ENCODE measurements at regions not wholly inside any gene's neighbourhood (a gene's known extent, or its start where the extent isn't known, plus 50 kb on each side); places are given as distances from the start of the nearest gene placed in this dataset.

DNA sequence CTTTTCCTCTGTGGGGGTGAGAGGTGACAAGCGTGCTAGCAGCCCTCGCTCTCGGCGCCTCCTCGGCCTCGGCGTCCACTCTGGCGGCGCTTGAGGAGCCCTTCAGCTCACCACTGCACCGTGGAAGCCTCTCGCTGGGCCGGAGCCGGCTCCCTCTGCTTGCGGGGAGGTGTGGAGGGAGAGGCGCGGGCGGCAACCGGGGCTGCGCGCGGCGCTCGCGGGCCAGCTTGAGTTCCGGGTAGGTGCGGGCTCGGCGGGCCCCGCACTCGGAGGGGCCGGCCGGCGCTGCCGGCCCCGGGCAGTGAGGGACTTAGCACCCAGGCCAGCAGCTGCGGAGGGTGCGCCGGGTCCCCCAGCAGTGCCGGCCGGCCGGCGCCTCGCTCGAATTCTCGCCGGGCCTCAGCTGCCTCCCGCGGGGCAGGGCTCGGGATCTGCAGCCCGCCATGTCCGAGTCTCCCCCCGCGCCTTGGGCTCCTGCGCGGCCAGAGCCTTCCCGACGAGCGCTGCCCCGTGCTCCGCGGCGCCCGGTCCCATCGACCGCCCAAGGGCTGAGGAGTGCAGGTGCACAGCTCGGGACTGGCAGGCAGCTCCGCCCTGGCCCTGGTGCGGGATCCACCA is 352.8 kb upstream of the PODXL start:
- H3K4me1 ChIP-seq (ENCODE audit: insufficient read depth, low read length, poor library complexity, severe bottlenecking) = no peaks in the 10 kb centered on the region
- H3K36me3 ChIP-seq (ENCODE audit: insufficient read depth, low read length, poor library complexity, severe bottlenecking) = no peaks in the 10 kb centered on the region
- no TSS peak for BruUV-seq (replicated peaks)
- H3K9me3 ChIP-seq (ENCODE audit: low read depth, low read length, poor library complexity, severe bottlenecking) = no peaks in the 10 kb centered on the region
- CTCF ChIA-PET = no interaction called here
- intact Hi-C loops (cut with micrococcal nuclease; ENCODE audit: unreplicated experiment) = no loop called here
- TF ChIP-seq EZH2 (IDR thresholded peaks at IDR 0.05; ENCODE audit: borderline replicate concordance, low read depth, low read length, poor library complexity, severe bottlenecking) = no peak
- TF ChIP-seq, protein P1, sequence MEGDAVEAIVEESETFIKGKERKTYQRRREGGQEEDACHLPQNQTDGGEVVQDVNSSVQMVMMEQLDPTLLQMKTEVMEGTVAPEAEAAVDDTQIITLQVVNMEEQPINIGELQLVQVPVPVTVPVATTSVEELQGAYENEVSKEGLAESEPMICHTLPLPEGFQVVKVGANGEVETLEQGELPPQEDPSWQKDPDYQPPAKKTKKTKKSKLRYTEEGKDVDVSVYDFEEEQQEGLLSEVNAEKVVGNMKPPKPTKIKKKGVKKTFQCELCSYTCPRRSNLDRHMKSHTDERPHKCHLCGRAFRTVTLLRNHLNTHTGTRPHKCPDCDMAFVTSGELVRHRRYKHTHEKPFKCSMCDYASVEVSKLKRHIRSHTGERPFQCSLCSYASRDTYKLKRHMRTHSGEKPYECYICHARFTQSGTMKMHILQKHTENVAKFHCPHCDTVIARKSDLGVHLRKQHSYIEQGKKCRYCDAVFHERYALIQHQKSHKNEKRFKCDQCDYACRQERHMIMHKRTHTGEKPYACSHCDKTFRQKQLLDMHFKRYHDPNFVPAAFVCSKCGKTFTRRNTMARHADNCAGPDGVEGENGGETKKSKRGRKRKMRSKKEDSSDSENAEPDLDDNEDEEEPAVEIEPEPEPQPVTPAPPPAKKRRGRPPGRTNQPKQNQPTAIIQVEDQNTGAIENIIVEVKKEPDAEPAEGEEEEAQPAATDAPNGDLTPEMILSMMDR (conservative IDR thresholded peaks at IDR 0.05; ENCODE audit: low read depth, low read length) = no peak
- no peaks in the 10 kb centered on the region for H3K27me3 ChIP-seq (replicated peaks; ENCODE audit: insufficient read depth, low read depth, low read length, poor library complexity)
- no peak for DNase-seq (ENCODE audit: low spot score)
- H3K4me3 ChIP-seq (ENCODE audit: low read depth, low read length, poor library complexity, severe bottlenecking) = no peak overlapping the region
- no peak overlapping the region for H3K27ac ChIP-seq (ENCODE audit: low read depth, low read length, poor library complexity, severe bottlenecking)
- POLR2A ChIA-PET (ENCODE audit: low non-redundant PET) = no interaction called here

DNA sequence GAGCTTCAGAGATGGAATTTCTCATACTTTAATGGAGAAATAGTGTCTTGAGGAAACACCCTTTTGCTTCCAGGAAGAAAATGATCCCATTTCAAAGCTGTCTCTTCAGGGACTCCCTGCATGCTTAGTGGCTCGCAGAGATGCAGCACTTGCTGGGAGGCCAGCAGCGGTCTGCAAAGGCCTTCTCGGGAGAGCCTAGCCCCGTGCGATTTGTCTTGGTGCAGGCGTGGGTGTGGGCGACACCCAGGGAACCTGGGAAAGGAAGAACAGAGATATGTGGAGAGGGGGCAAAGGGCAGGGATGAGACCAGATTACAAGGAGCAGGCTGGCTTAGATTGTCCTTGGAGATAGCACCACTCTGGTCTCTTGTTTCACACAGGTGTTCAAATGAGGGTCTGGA is 352.3 kb upstream of the PODXL start:
- Histone ChIP-seq H3K4me3 (ENCODE audit: low read depth, low read length, poor library complexity, severe bottlenecking) (no peak overlapping the region), H3K27ac (ENCODE audit: low read depth, low read length, poor library complexity, severe bottlenecking) (no peak overlapping the region), H3K36me3 (ENCODE audit: insufficient read depth, low read length, poor library complexity, severe bottlenecking) (no peaks in the 10 kb centered on the region), H3K4me1 (ENCODE audit: insufficient read depth, low read length, poor library complexity, severe bottlenecking) (no peaks in the 10 kb centered on the region), H3K27me3 (replicated peaks; ENCODE audit: insufficient read depth, low read depth, low read length, poor library complexity) (no peaks in the 10 kb centered on the region), H3K9me3 (ENCODE audit: low read depth, low read length, poor library complexity, severe bottlenecking) (no peaks in the 10 kb centered on the region)
- no peak for TF ChIP-seq EZH2 (IDR thresholded peaks at IDR 0.05; ENCODE audit: borderline replicate concordance, low read depth, low read length, poor library complexity, severe bottlenecking)
- TF ChIP-seq, protein P1 (conservative IDR thresholded peaks at IDR 0.05; ENCODE audit: low read depth, low read length) = no peak
- CTCF ChIA-PET = no interaction called here
- BruUV-seq (replicated peaks) = no TSS peak
- intact Hi-C loops (cut with micrococcal nuclease; ENCODE audit: unreplicated experiment) = no loop called here
- no peak for DNase-seq (ENCODE audit: low spot score)
- POLR2A ChIA-PET (ENCODE audit: low non-redundant PET) = no interaction called here

DNA sequence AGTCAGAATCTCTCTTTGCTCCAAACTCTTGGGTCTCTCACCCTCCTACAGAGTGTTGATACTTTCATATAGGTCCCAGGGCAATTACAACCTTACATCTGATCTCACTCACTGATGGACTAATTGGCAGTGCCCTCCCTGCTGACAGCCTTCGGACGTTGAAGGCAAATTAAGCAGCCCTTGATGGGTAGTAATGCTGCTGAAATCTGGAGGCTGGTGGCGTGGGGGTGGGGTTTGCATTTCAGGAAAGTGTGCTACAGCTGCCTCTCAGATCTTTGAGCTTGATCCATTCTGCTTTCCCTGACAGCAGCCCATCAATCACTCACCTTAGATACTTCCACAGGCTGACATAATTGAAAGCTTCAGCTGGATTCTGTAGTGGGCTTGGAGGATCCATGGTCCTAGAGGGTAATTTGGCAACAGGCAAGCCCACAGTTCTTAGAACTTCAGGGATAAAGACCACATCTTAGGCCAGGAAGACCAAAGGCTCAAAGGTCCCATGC is 349.1 kb upstream of the PODXL start:
- Histone ChIP-seq H3K27me3 (replicated peaks; ENCODE audit: insufficient read depth, low read depth, low read length, poor library complexity) (no peaks in the 10 kb centered on the region), H3K27ac (ENCODE audit: low read depth, low read length, poor library complexity, severe bottlenecking) (no peak overlapping the region), H3K36me3 (ENCODE audit: insufficient read depth, low read length, poor library complexity, severe bottlenecking) (no peaks in the 10 kb centered on the region), H3K4me1 (ENCODE audit: insufficient read depth, low read length, poor library complexity, severe bottlenecking) (no peaks in the 10 kb centered on the region), H3K4me3 (ENCODE audit: low read depth, low read length, poor library complexity, severe bottlenecking) (no peak overlapping the region), H3K9me3 (ENCODE audit: low read depth, low read length, poor library complexity, severe bottlenecking) (peaks cover 8% of the 10 kb centered on the region)
- no TSS peak for BruUV-seq (replicated peaks)
- POLR2A ChIA-PET (ENCODE audit: low non-redundant PET) = no interaction called here
- CTCF ChIA-PET = interaction anchor here (0.6 kb wide), 1 partner anchor 15 kb away, joined by 3 read pairs; no protein-coding TSS in a partner anchor
- TF ChIP-seq, protein P1 (conservative IDR thresholded peaks at IDR 0.05; ENCODE audit: low read depth, low read length) = no peak
- no peak for TF ChIP-seq EZH2 (IDR thresholded peaks at IDR 0.05; ENCODE audit: borderline replicate concordance, low read depth, low read length, poor library complexity, severe bottlenecking)
- intact Hi-C loops (cut with micrococcal nuclease; ENCODE audit: unreplicated experiment) = no loop called here
- DNase-seq (ENCODE audit: low spot score) = no peak

All from A673 (cell line).